HAP-1 (cell line): ENCODE measurements at regions not wholly inside any gene's neighbourhood (a gene's known extent, or its start where the extent isn't known, plus 50 kb on each side); places are given as distances from the start of the nearest gene placed in this dataset.

Experiments used
- DNase-seq, 2 experiments: peaks; one replicate each; pipeline ENCODE4 v3.0.0-alpha.2; 2016 to 2020; ENCODE audit warnings: low spot score in 2 of 2
- H3K27me3 ChIP-seq: fragments of 250-450 bp; sonication (Bioruptor Pico); 2 replicates; pipeline ENCODE4 v1.5.1; 2020; ENCODE audit warnings: low read depth, mild to moderate bottlenecking, moderate library complexity
- H3K36me3 ChIP-seq: fragments of 250-450 bp; sonication (Bioruptor Pico); replicated peaks from 2 replicates; pipeline ENCODE4 v1.5.1; 2020; ENCODE audit warnings: mild to moderate bottlenecking
- H3K4me1 ChIP-seq: fragments of 250-450 bp; sonication (Bioruptor Pico); 2 replicates; pipeline ENCODE4 v1.5.1; 2020; ENCODE audit warnings: mild to moderate bottlenecking
- H3K4me3 ChIP-seq: fragments of 250-450 bp; sonication (Bioruptor Pico); 2 replicates; pipeline ENCODE4 v1.5.1; 2020; ENCODE audit warnings: mild to moderate bottlenecking, moderate library complexity
- H3K9me3 ChIP-seq: fragments of 250-450 bp; sonication (Bioruptor Pico); 2 replicates; pipeline ENCODE4 v1.5.1; 2020; ENCODE audit warnings: mild to moderate bottlenecking, moderate library complexity
- in situ Hi-C: fragments of 300-500 bp; cut with MboI; formaldehyde crosslinking; loops from 3 replicates; pipeline ENCODE4 v1.14.3; 2020; ENCODE audit warnings: low sequenced_read_pairs, inconsistent platforms, mixed read lengths

GRCh38 chr5:121755266-121755665 is 96.4 kb upstream of the FTMT start:
- H3K4me1 ChIP-seq: no peaks in the 10 kb centered on the region
- H3K36me3 ChIP-seq: no peaks in the 10 kb centered on the region
- H3K4me3 ChIP-seq: no peak overlapping the region
- H3K9me3 ChIP-seq: no peaks in the 10 kb centered on the region
- H3K27me3 ChIP-seq: no peaks in the 10 kb centered on the region
- no peak for DNase-seq
- in situ Hi-C loops: no loop called here

GRCh38 chr5:121757753-121758152 is 93.9 kb upstream of the FTMT start:
- no peaks in the 10 kb centered on the region for H3K36me3 ChIP-seq
- no peak overlapping the region for H3K4me3 ChIP-seq
- in situ Hi-C loops: no loop called here
- no peaks in the 10 kb centered on the region for H3K4me1 ChIP-seq
- no peak for DNase-seq
- H3K9me3 ChIP-seq: no peaks in the 10 kb centered on the region
- no peaks in the 10 kb centered on the region for H3K27me3 ChIP-seq

DNA sequence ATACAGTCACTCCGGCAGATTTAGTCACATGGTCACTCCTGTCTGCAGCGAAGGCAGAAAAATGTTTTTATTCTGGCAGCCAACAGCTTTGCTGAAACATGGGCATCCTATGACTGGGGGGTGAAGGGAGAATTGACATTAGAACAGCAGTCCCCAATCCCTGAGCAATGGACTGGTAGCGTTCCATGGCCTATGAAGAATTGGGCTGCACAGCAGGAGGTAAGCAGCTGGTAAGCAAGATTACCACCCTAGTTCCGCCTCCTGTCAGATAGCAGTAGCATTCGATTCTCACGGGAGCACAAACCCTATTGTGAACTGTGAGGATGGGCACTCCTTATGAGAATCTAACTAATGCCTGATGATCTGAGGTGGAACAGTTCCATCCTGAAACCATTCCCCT is 93.1 kb upstream of the FTMT start:
- Histone ChIP-seq H3K4me3 (no peak overlapping the region), H3K27me3 (no peaks in the 10 kb centered on the region), H3K9me3 (no peaks in the 10 kb centered on the region), H3K4me1 (no peaks in the 10 kb centered on the region), H3K36me3 (no peaks in the 10 kb centered on the region)
- in situ Hi-C loops: no loop called here
- DNase-seq: no peak

DNA sequence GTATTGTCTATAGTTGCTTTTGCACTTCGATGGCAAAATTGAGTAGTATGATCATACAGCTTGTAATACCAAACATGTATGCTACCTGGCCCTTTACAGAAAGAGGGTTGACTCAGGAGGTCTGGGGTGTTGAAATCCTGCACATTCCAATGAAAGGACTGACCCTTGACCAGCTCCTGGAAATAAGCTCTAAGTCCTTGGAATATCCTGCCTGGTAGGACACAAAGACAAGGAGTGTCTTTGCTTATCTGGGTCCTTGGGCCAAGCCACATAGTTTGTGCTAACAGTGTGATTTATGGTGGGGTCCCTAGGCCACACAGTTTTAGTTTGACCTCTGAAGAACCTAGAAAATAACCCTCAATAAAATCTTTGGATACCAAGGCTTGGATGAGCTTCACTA is 89.3 kb upstream of the FTMT start:
- H3K9me3 ChIP-seq: no peaks in the 10 kb centered on the region
- H3K27me3 ChIP-seq: no peaks in the 10 kb centered on the region
- H3K4me3 ChIP-seq: no peak overlapping the region
- H3K4me1 ChIP-seq: no peaks in the 10 kb centered on the region
- no peaks in the 10 kb centered on the region for H3K36me3 ChIP-seq
- in situ Hi-C loops: no loop called here
- DNase-seq: no peak

GRCh38 chr5:121763665-121764064 is 88.0 kb upstream of the FTMT start:
- in situ Hi-C loops: no loop called here
- no peak for DNase-seq
- Histone ChIP-seq H3K4me1 (no peaks in the 10 kb centered on the region), H3K27me3 (no peaks in the 10 kb centered on the region), H3K9me3 (no peaks in the 10 kb centered on the region), H3K4me3 (no peak overlapping the region), H3K36me3 (no peaks in the 10 kb centered on the region)

DNA sequence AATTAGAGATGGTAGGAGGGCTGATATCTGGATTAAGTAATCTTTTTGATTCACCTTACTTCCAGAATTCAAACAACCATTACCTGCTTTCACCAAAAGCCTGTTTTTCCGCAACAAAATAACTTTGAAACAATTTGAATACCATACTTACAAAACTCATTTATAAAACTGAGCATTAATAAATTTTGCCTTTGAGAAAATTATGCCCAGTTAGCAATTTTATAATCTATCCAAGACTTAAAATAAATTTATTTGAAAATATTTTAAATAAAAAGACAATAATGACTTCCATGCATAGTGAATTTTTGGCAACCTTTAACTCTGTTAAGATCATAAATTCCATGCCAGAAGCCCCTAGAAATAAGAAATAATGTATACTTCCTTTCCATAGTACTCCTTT is 71.3 kb upstream of the FTMT start:
- Histone ChIP-seq H3K9me3 (no peaks in the 10 kb centered on the region), H3K36me3 (no peaks in the 10 kb centered on the region), H3K4me3 (no peak overlapping the region), H3K4me1 (peaks cover 13% of the 10 kb centered on the region), H3K27me3 (peaks cover 4% of the 10 kb centered on the region)
- in situ Hi-C loops: no loop called here
- no peak for DNase-seq

GRCh38 chr5:121783700-121784099 is 68.0 kb upstream of the FTMT start:
- Histone ChIP-seq H3K27me3 (no peaks in the 10 kb centered on the region; the same call in 1 of the 2 replicates), H3K4me3 (no peak overlapping the region), H3K9me3 (no peaks in the 10 kb centered on the region), H3K36me3 (no peaks in the 10 kb centered on the region), H3K4me1 (peaks cover 13% of the 10 kb centered on the region)
- no peak for DNase-seq
- in situ Hi-C loops: no loop called here

DNA sequence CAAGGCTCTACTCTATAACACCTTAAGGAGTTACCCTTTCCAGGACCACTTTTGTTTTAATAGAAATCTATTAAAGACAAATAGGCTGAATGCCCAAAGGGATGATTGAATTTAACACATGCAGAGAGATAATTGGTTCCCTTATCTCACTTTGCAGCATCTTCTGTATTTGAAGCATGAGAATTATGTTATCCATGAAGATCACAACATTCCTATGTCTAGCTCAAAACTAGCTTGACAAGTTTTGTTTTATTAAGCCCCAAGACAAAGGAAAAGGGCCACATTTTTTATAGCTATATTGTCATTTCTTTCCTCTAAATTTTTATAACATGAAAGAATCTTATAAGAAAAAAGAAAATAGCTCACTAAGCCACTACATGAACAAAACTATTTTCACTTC is 57.9 kb upstream of the FTMT start:
- Histone ChIP-seq H3K4me3 (no peak overlapping the region), H3K4me1 (peaks cover 4% of the 10 kb centered on the region), H3K9me3 (no peaks in the 10 kb centered on the region), H3K36me3 (no peaks in the 10 kb centered on the region), H3K27me3 (no peaks in the 10 kb centered on the region; the same call in 1 of the 2 replicates)
- in situ Hi-C loops: no loop called here
- DNase-seq: no peak

- no peak overlapping the region for H3K4me3 ChIP-seq
- in situ Hi-C loops: no loop called here
- H3K36me3 ChIP-seq: no peaks in the 10 kb centered on the region
- H3K27me3 ChIP-seq: no peaks in the 10 kb centered on the region; the same call in 1 of the 2 replicates
- DNase-seq: no peak
- H3K4me1 ChIP-seq: peaks cover 4% of the 10 kb centered on the region
- H3K9me3 ChIP-seq: no peaks in the 10 kb centered on the region
Observed at GRCh38 chr5:121795511-121795910, 56.2 kb upstream of the FTMT start.

- in situ Hi-C loops: no loop called here
- peaks cover 9% of the 10 kb centered on the region; the same call in 1 of the 2 replicates for H3K4me1 ChIP-seq
- peak; percentile 22 to 34 for DNase-seq
Observed at GRCh38 chr5:121797681-121798518, 53.8 kb upstream of the FTMT start.

More at GRCh38 chr5:121797681-121798518, 53.8 kb upstream of the FTMT start:
- H3K9me3 ChIP-seq: no peaks in the 10 kb centered on the region
- H3K27me3 ChIP-seq: no peaks in the 10 kb centered on the region; the same call in 1 of the 2 replicates
- no peak overlapping the region for H3K4me3 ChIP-seq
- no peaks in the 10 kb centered on the region for H3K36me3 ChIP-seq
